ENCODE measurements at regions not wholly inside any gene's neighbourhood (a gene's known extent, or its start where the extent isn't known, plus 50 kb on each side); places are given as distances from the start of the nearest gene placed in this dataset.

- Histone ChIP-seq H3K4me1 (ENCODE audit: control insufficient read depth in 2 of 2, insufficient read depth in 2 of 2, low read length in 2 of 2) (no peaks in the 10 kb centered on the region), H3K36me3 (ENCODE audit: control insufficient read depth in 2 of 2, insufficient read depth in 2 of 2, low read length in 2 of 2) (no peaks in the 10 kb centered on the region), H3K4me3 (ENCODE audit: low read length in 2 of 2) (no peak overlapping the region), H3K27me3 (ENCODE audit: control insufficient read depth in 2 of 2, insufficient read depth in 2 of 2, low read length in 2 of 2) (no peaks in the 10 kb centered on the region), H3K27ac (ENCODE audit: low read depth in 2 of 2, low read length in 2 of 2) (no peak overlapping the region), H3K9me3 (ENCODE audit: control insufficient read depth in 2 of 2, low read length in 2 of 2) (no peaks in the 10 kb centered on the region), H3K9ac (ENCODE audit: low read depth in 1 of 2, low read length in 2 of 2) (no peak overlapping the region)
These were observed 53.3 kb upstream of the EYA4 start for GRCh38 chr6:133187657-133188453.

- Histone ChIP-seq H3K9ac (ENCODE audit: low read depth in 1 of 2, low read length in 2 of 2) (no peak overlapping the region), H3K9me3 (ENCODE audit: control insufficient read depth in 2 of 2, low read length in 2 of 2) (peaks cover 0 to 3% of the 10 kb centered on the region in 2 donors), H3K4me1 (ENCODE audit: control insufficient read depth in 2 of 2, insufficient read depth in 2 of 2, low read length in 2 of 2) (no peaks in the 10 kb centered on the region), H3K4me3 (ENCODE audit: low read length in 2 of 2) (no peak overlapping the region), H3K36me3 (ENCODE audit: control insufficient read depth in 2 of 2, insufficient read depth in 2 of 2, low read length in 2 of 2) (no peaks in the 10 kb centered on the region), H3K27me3 (ENCODE audit: control insufficient read depth in 2 of 2, insufficient read depth in 2 of 2, low read length in 2 of 2) (no peaks in the 10 kb centered on the region), H3K27ac (ENCODE audit: low read depth in 2 of 2, low read length in 2 of 2) (no peak overlapping the region)
These were observed 50.2 kb upstream of the EYA4 start for GRCh38 chr6:133190912-133191311.

GRCh38 chr6:133191323-133191722, 49.8 kb upstream of the EYA4 start:
- H3K27ac ChIP-seq (ENCODE audit: low read depth in 2 of 2, low read length in 2 of 2), result no peak overlapping the region
- H3K9ac ChIP-seq (ENCODE audit: low read depth in 1 of 2, low read length in 2 of 2), result no peak overlapping the region
- H3K4me3 ChIP-seq (ENCODE audit: low read length in 2 of 2), result no peak overlapping the region
- H3K4me1 ChIP-seq (ENCODE audit: control insufficient read depth in 2 of 2, insufficient read depth in 2 of 2, low read length in 2 of 2), result no peaks in the 10 kb centered on the region
- no peaks in the 10 kb centered on the region for H3K36me3 ChIP-seq (ENCODE audit: control insufficient read depth in 2 of 2, insufficient read depth in 2 of 2, low read length in 2 of 2)
- H3K9me3 ChIP-seq (ENCODE audit: control insufficient read depth in 2 of 2, low read length in 2 of 2), result peaks cover 0 to 3% of the 10 kb centered on the region in 2 donors
- H3K27me3 ChIP-seq (ENCODE audit: control insufficient read depth in 2 of 2, insufficient read depth in 2 of 2, low read length in 2 of 2), result no peaks in the 10 kb centered on the region
